ENCODE measurements at regions not wholly inside any gene's neighbourhood (a gene's known extent, or its start where the extent isn't known, plus 50 kb on each side); places are given as distances from the start of the nearest gene placed in this dataset.
"Not testable (repeated sequence)": the region's sequence is repeated elsewhere in the genome, so short reads cannot be mapped to it uniquely, and the experiment has no call there.

- no peak for DNase-seq
Observed at GRCh38 chr13:104522235-104523072, 1456.2 kb upstream of the SLC10A2 start.

GRCh38 chr13:104510422-104510821 is 1444.2 kb upstream of the SLC10A2 start:
- no peak for DNase-seq

- not testable (repeated sequence) for DNase-seq
Observed at GRCh38 chr13:104493502-104493901, 1427.3 kb upstream of the SLC10A2 start.

GRCh38 chr13:104491916-104492315 is 1425.7 kb upstream of the SLC10A2 start:
- no peak for DNase-seq

- DNase-seq, result no peak
Observed at GRCh38 chr13:104487006-104487405, 1420.8 kb upstream of the SLC10A2 start.

- DNase-seq, result no peak
Observed at GRCh38 chr13:104485571-104485970, 1419.4 kb upstream of the SLC10A2 start.

GRCh38 chr13:104483631-104484030 is 1417.4 kb upstream of the SLC10A2 start:
- no peak for DNase-seq

- no peak for DNase-seq
Observed at GRCh38 chr13:104477261-104477660, 1411.0 kb upstream of the SLC10A2 start.

GRCh38 chr13:104473936-104474335 is 1407.7 kb upstream of the SLC10A2 start:
- DNase-seq, result no peak

- no peak for DNase-seq
Observed at GRCh38 chr13:104466016-104466415, 1399.8 kb upstream of the SLC10A2 start.

GRCh38 chr13:104461049-104461448 is 1394.8 kb upstream of the SLC10A2 start:
- no peak for DNase-seq

GRCh38 chr13:104460554-104460953 is 1394.3 kb upstream of the SLC10A2 start:
- DNase-seq, result no peak

- DNase-seq, result no peak
Observed at GRCh38 chr13:104450006-104450405, 1383.8 kb upstream of the SLC10A2 start.

- no peak for DNase-seq
Observed at GRCh38 chr13:104447348-104447747, 1381.1 kb upstream of the SLC10A2 start.

GRCh38 chr13:104442536-104442935 is 1376.3 kb upstream of the SLC10A2 start:
- no peak for DNase-seq

- DNase-seq, result no peak
Observed at GRCh38 chr13:104436555-104436954, 1370.3 kb upstream of the SLC10A2 start.

- DNase-seq, result no peak
Observed at GRCh38 chr13:104431895-104432294, 1365.7 kb upstream of the SLC10A2 start.

- DNase-seq, result no peak
Observed at GRCh38 chr13:104426435-104426834, 1360.2 kb upstream of the SLC10A2 start.

GRCh38 chr13:104422668-104423067 is 1356.5 kb upstream of the SLC10A2 start:
- DNase-seq, result no peak

- no peak for DNase-seq
Observed at GRCh38 chr13:104416973-104417372, 1350.8 kb upstream of the SLC10A2 start.

- no peak for DNase-seq
Observed at GRCh38 chr13:104414771-104415170, 1348.6 kb upstream of the SLC10A2 start.

GRCh38 chr13:104414181-104414580 is 1348.0 kb upstream of the SLC10A2 start:
- DNase-seq, result no peak

GRCh38 chr13:104411141-104411765 is 1345.0 kb upstream of the SLC10A2 start:
- no peak for DNase-seq

GRCh38 chr13:104408733-104409132 is 1342.5 kb upstream of the SLC10A2 start:
- no peak for DNase-seq
